Panc1 (cell line): ENCODE measurements at regions not wholly inside any gene's neighbourhood (a gene's known extent, or its start where the extent isn't known, plus 50 kb on each side); places are given as distances from the start of the nearest gene placed in this dataset.

Experiments used
- CTCF ChIP-seq: fragments of 450-650 bp; IDR thresholded peaks from 2 replicates; pipeline ENCODE4 v1.5.1; 2017; ENCODE audit warnings: mild to moderate bottlenecking
- POLR2AphosphoS5 ChIP-seq: IDR thresholded peaks from 2 replicates; pipeline ENCODE4 v1.6.1; 2012; ENCODE audit warnings: mild to moderate bottlenecking, low read depth, low read length, moderate library complexity
- REST ChIP-seq, 2 experiments: IDR thresholded peaks; 2 replicates each; pipeline ENCODE4 v1.6.1; 2011 to 2012; ENCODE audit warnings: low read depth in 2 of 2, control low read depth in 1 of 2, low read length in 1 of 2, mild to moderate bottlenecking in 1 of 2, moderate library complexity in 1 of 2; ENCODE audit not compliant: insufficient read depth in 1 of 2
- SIN3A ChIP-seq: IDR thresholded peaks from 2 replicates; pipeline ENCODE4 v1.6.1; 2012; ENCODE audit warnings: low read depth, mild to moderate bottlenecking, low read length, moderate library complexity, borderline replicate concordance; ENCODE audit not compliant: insufficient read depth

GRCh38 chr3:66748175-66748876, 247.5 kb upstream of the LRIG1 start:
- TF ChIP-seq CTCF, result no peak
- TF ChIP-seq POLR2AphosphoS5, result no peak
- TF ChIP-seq REST (IDR thresholded peaks at IDR 0.05; ENCODE audit: insufficient read depth in 1 of 2, low read depth in 2 of 2, low read length in 1 of 2), result no peak
- no peak for TF ChIP-seq SIN3A
